K562 (cell line): ENCODE measurements at regions not wholly inside any gene's neighbourhood (a gene's known extent, or its start where the extent isn't known, plus 50 kb on each side); places are given as distances from the start of the nearest gene placed in this dataset.

Source experiments
- ATAC-seq: fragments of 200-7000 bp; cut with Tn5 transposase; 3 replicates; pipeline ENCODE4 v1.9.1; 2020; ENCODE audit warnings: moderate library complexity
- BruUV-seq: library from RNA; stranded (reverse); fragments of 400-500 nt; replicated peaks from 2 replicates; lab custom pipeline; 2021; lab: Mats Ljungman, UMichigan
- CTCF ChIA-PET: fragments of 300-600 bp; formaldehyde crosslinking; extraction: SDS; loops from one replicate; lab custom pipeline; 2021; ENCODE audit warnings: low intra/inter-chr PET ratio; lab: Yijun Ruan, JAX
- POLR2A ChIA-PET: fragments of 300-600, 350-650 bp; sonication (Branson Sonifier 250); formaldehyde crosslinking; extraction: SDS; loops from one replicate; lab custom pipeline; 2021; ENCODE audit warnings: antibody characterized with exemption, inconsistent platforms; lab: Yijun Ruan, JAX
- DNase-seq, 4 experiments: peaks; one replicate each; pipeline versions ENCODE4 v3.0.0 to v3.0.0-alpha.2; 2011 to 2018; ENCODE audit warnings: low spot score in 3 of 4, mixed read lengths in 3 of 4; ENCODE audit errors: extremely low read depth in 1 of 4
- FAIRE-seq: peaks from 2 replicates; lab custom pipeline; 2011; peaks lifted over from hg19 to GRCh38; lab: Jason Lieb, UNC
- H2AFZ ChIP-seq: 2 replicates; pipeline ENCODE4 v1.6.0; 2011; ENCODE audit warnings: low read depth, low read length, control low read depth, inconsistent platforms
- H3K27ac ChIP-seq: fragments of 200-600 bp; 3 replicates; pipeline ENCODE4 v1.8.0; 2011; ENCODE audit warnings: low read depth, mild to moderate bottlenecking, control low read depth, inconsistent platforms, low read length, moderate library complexity, mixed read lengths; ENCODE audit errors: extremely low read depth
- H3K27me3 ChIP-seq, 2 experiments: fragments of 300-600 bp in 1 of 2; 2 replicates in 1 of 2; 3 replicates in 1 of 2; pipeline versions ENCODE4 v1.6.0 to v1.8.0; 2011; ENCODE audit warnings: inconsistent platforms in 2 of 2, low read length in 2 of 2, mild to moderate bottlenecking in 1 of 2, mixed read lengths in 1 of 2, moderate library complexity in 1 of 2; ENCODE audit not compliant: control insufficient read depth in 2 of 2, insufficient read depth in 2 of 2
- H3K36me3 ChIP-seq: fragments of 300-600 bp; 3 replicates; pipeline ENCODE4 v1.8.0; 2011; ENCODE audit warnings: mild to moderate bottlenecking, low read length, inconsistent platforms; ENCODE audit not compliant: control insufficient read depth, insufficient read depth
- H3K4me1 ChIP-seq, 2 experiments: fragments of 200-600 bp in 1 of 2; replicated peaks in 1 of 2; 2 replicates in 1 of 2; 3 replicates in 1 of 2; pipeline versions ENCODE4 v1.5.1 to v1.8.0; 2011; ENCODE audit warnings: inconsistent platforms in 2 of 2, low read length in 2 of 2, mild to moderate bottlenecking in 1 of 2, mixed read lengths in 1 of 2, moderate library complexity in 1 of 2; ENCODE audit not compliant: control insufficient read depth in 2 of 2, insufficient read depth in 2 of 2
- H3K4me2 ChIP-seq: 2 replicates; pipeline ENCODE4 v1.6.1; 2011; ENCODE audit warnings: low read length, control low read depth, inconsistent platforms, mixed read lengths; ENCODE audit not compliant: insufficient read depth
- H3K4me3 ChIP-seq: fragments of 200-600 bp; sonication (generic), shearing (Covaris generic); 2 replicates; pipeline ENCODE4 v1.5.1; 2016; ENCODE audit warnings: control low read depth, inconsistent platforms
- H3K79me2 ChIP-seq: fragments of 200-600 bp; 3 replicates; pipeline ENCODE4 v1.8.0; 2011; ENCODE audit warnings: low read length, inconsistent platforms; ENCODE audit not compliant: control insufficient read depth, insufficient read depth
- H3K9ac ChIP-seq, 2 experiments: 2 replicates each; pipeline versions ENCODE4 v1.6.0 to v1.6.1; 2011; ENCODE audit warnings: low read depth in 2 of 2, low read length in 2 of 2, control low read depth in 1 of 2, inconsistent platforms in 1 of 2, mild to moderate bottlenecking in 1 of 2, mixed read lengths in 1 of 2; ENCODE audit not compliant: insufficient read depth in 1 of 2
- H3K9me1 ChIP-seq: one replicate; pipeline ENCODE4 v1.6.0; 2011; ENCODE audit warnings: inconsistent platforms, mild to moderate bottlenecking, low read length, moderate library complexity; ENCODE audit not compliant: control insufficient read depth, insufficient read depth
- H3K9me3 ChIP-seq: replicated peaks from 2 replicates; pipeline ENCODE4 v1.5.1; 2011; ENCODE audit warnings: low read depth, low read length, inconsistent platforms; ENCODE audit not compliant: control insufficient read depth, insufficient read depth
- H4K20me1 ChIP-seq: replicated peaks from 2 replicates; pipeline ENCODE4 v1.6.1; 2011; ENCODE audit warnings: low read length, inconsistent platforms, mixed read lengths; ENCODE audit not compliant: control insufficient read depth, insufficient read depth
- C11orf30 ChIP-seq: fragments of 450-650 bp; IDR thresholded peaks from 2 replicates; pipeline ENCODE4 v1.6.1; 2016; ENCODE audit warnings: low read depth, mild to moderate bottlenecking
- CLOCK ChIP-seq: fragments of 250-450 bp; sonication (Bioruptor Pico); IDR thresholded peaks from 2 replicates; pipeline ENCODE4 v1.4.0; 2020; ENCODE audit warnings: mild to moderate bottlenecking, moderate library complexity, borderline replicate concordance
- CTBP1 ChIP-seq: fragments of 450-650 bp; IDR thresholded peaks from 2 replicates; pipeline ENCODE4 v1.6.1; 2016; ENCODE audit warnings: borderline replicate concordance
- ESRRB ChIP-seq: fragments of 250-450 bp; sonication (Bioruptor Pico); IDR thresholded peaks from 2 replicates; pipeline ENCODE4 v1.5.0; 2020; ENCODE audit warnings: mild to moderate bottlenecking, moderate library complexity, borderline replicate concordance
- LCOR ChIP-seq: sonication (generic); formaldehyde crosslinking; IDR thresholded peaks from 2 replicates; pipeline ENCODE4 v1.8.0; 2022; ENCODE audit warnings: mild to moderate bottlenecking, missing genetic modification reagents
- MAFF ChIP-seq: IDR thresholded peaks from 2 replicates; pipeline ENCODE4 v1.6.1; 2012; ENCODE audit warnings: low read length, improper control_type of control experiment
- MYC ChIP-seq, 2 experiments: fragments of 250-450 bp in 1 of 2; sonication (Bioruptor Pico) in 1 of 2; IDR thresholded peaks; 2 replicates each; pipeline versions ENCODE4 v1.5.1 to v1.6.1; 2012 to 2021; ENCODE audit warnings: low read depth in 2 of 2, borderline replicate concordance in 1 of 2, improper control_type of control experiment in 1 of 2, low read length in 1 of 2, mild to moderate bottlenecking in 1 of 2, moderate library complexity in 1 of 2
- NR2C2 ChIP-seq, 2 experiments: fragments of 200-800 bp in 1 of 2; sonication (Bioruptor generic) in 1 of 2; sonication (generic) in 1 of 2; formaldehyde crosslinking in 1 of 2; IDR thresholded peaks; 2 replicates each; pipeline versions ENCODE4 v1.6.1 to v1.8.0; 2016 to 2022; ENCODE audit warnings: mild to moderate bottlenecking in 1 of 2, missing compliant biosample characterization in 1 of 2, missing genetic modification characterization in 1 of 2, missing genetic modification reagents in 1 of 2
- PCBP2 ChIP-seq: fragments of 200-400 bp; formaldehyde crosslinking; IDR thresholded peaks from 2 replicates; pipeline ENCODE4 v1.6.1; 2018; ENCODE audit warnings: low read length, low read depth, mild to moderate bottlenecking, moderate library complexity; ENCODE audit not compliant: poor library complexity, severe bottlenecking
- PML ChIP-seq: IDR thresholded peaks from 2 replicates; pipeline ENCODE4 v1.6.1; 2012; ENCODE audit warnings: low read length, inconsistent platforms
- RB1 ChIP-seq: fragments of 450-650 bp; IDR thresholded peaks from 2 replicates; pipeline ENCODE4 v1.6.1; 2017; ENCODE audit warnings: low read depth, mild to moderate bottlenecking
- SAFB ChIP-seq: fragments of 200-400 bp; formaldehyde crosslinking; IDR thresholded peaks from 2 replicates; pipeline ENCODE4 v1.6.1; 2017; ENCODE audit warnings: low read depth, low read length, borderline replicate concordance
- TCF7 ChIP-seq: sonication (generic); IDR thresholded peaks from 2 replicates; pipeline ENCODE4 v1.6.1; 2016; ENCODE audit warnings: antibody characterized with exemption, borderline replicate concordance
- ZNF140 ChIP-seq: fragments of 250-450 bp; sonication (Bioruptor Pico); IDR thresholded peaks from 2 replicates; pipeline ENCODE4 v1.8.0; 2021; ENCODE audit warnings: moderate library complexity, mild to moderate bottlenecking, inconsistent platforms
- ZNF324 ChIP-seq: fragments of 250-450 bp; sonication (Bioruptor Pico); IDR thresholded peaks from 2 replicates; pipeline ENCODE4 v1.4.0; 2020; ENCODE audit warnings: mild to moderate bottlenecking
- in situ Hi-C: fragments of 300-500 bp; cut with MboI; formaldehyde crosslinking; loops from 4 replicates; pipeline ENCODE4 v1.15.0; 2018; ENCODE audit warnings: inconsistent platforms, mixed read lengths
- intact Hi-C: fragments of 100-400 bp; cut with micrococcal nuclease; formaldehyde crosslinking; loops from 2 replicates; pipeline ENCODE4 v1.14.2; 2022
- TF ChIP-seq, protein P1 (sequence below): fragments of 200-800 bp; sonication (Bioruptor generic); IDR thresholded peaks from 2 replicates; pipeline ENCODE4 v1.6.1; 2016; ENCODE audit warnings: missing genetic modification characterization, missing compliant biosample characterization

DNA sequence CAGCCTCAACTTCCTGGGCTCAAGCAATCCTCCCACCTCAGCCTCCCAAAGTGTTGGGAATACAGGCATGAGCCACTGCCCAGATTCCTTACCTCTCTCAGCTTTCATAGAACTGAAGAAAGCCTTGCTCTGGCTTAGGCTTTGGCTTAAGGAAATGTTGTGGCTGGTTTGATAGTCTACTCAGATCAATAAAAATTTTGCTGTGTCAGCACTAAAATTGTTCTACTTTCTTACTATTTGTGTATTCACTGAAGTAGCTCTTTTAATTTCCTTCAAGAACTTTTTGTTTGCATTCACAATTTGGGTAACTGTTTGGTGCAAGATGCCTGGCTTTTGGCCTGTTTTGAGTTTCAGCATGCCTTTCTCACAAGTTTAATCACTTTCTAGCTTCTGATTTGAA is 634.0 kb upstream of the FSHR start:
- FAIRE-seq, result no peak
- intact Hi-C loops, result no loop called here
- TF ChIP-seq ZNF324 (CRISPR knock-in tag), result no peak
- peak; percentile 58; the same call in 1 of the 2 replicates for TF ChIP-seq C11orf30
- TF ChIP-seq TCF7, result no peak
- TF ChIP-seq SAFB, result no peak
- TF ChIP-seq RB1, result no peak
- TF ChIP-seq MAFF, result peak; percentile 94
- TF ChIP-seq ZNF140, result no peak
- TF ChIP-seq PCBP2, result no peak
- TF ChIP-seq CTBP1, result no peak
- no peak for TF ChIP-seq CLOCK (CRISPR knock-in tag)
- TF ChIP-seq ESRRB (CRISPR knock-in tag), result no peak
- TF ChIP-seq PML, result no peak
- TF ChIP-seq, protein P1, sequence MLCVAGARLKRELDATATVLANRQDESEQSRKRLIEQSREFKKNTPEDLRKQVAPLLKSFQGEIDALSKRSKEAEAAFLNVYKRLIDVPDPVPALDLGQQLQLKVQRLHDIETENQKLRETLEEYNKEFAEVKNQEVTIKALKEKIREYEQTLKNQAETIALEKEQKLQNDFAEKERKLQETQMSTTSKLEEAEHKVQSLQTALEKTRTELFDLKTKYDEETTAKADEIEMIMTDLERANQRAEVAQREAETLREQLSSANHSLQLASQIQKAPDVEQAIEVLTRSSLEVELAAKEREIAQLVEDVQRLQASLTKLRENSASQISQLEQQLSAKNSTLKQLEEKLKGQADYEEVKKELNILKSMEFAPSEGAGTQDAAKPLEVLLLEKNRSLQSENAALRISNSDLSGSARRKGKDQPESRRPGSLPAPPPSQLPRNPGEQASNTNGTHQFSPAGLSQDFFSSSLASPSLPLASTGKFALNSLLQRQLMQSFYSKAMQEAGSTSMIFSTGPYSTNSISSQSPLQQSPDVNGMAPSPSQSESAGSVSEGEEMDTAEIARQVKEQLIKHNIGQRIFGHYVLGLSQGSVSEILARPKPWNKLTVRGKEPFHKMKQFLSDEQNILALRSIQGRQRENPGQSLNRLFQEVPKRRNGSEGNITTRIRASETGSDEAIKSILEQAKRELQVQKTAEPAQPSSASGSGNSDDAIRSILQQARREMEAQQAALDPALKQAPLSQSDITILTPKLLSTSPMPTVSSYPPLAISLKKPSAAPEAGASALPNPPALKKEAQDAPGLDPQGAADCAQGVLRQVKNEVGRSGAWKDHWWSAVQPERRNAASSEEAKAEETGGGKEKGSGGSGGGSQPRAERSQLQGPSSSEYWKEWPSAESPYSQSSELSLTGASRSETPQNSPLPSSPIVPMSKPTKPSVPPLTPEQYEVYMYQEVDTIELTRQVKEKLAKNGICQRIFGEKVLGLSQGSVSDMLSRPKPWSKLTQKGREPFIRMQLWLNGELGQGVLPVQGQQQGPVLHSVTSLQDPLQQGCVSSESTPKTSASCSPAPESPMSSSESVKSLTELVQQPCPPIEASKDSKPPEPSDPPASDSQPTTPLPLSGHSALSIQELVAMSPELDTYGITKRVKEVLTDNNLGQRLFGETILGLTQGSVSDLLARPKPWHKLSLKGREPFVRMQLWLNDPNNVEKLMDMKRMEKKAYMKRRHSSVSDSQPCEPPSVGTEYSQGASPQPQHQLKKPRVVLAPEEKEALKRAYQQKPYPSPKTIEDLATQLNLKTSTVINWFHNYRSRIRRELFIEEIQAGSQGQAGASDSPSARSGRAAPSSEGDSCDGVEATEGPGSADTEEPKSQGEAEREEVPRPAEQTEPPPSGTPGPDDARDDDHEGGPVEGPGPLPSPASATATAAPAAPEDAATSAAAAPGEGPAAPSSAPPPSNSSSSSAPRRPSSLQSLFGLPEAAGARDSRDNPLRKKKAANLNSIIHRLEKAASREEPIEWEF (CRISPR knock-in tag), result no peak
- TF ChIP-seq NR2C2 (CRISPR knock-in tag; IDR thresholded peaks at IDR 0.05), result no peak
- TF ChIP-seq NR2C2 (tag; IDR thresholded peaks at IDR 0.05), result no peak
- TF ChIP-seq MYC (IDR thresholded peaks at IDR 0.05; ENCODE audit: low read depth, low read length), result no peak
- TF ChIP-seq MYC (CRISPR knock-in tag; IDR thresholded peaks at IDR 0.05; ENCODE audit: borderline replicate concordance, low read depth), result no peak
- TF ChIP-seq LCOR (CRISPR knock-in tag), result no peak

More for the DNA sequence above, 634.0 kb upstream of the FSHR start:
- Histone ChIP-seq H3K9ac (no peak overlapping the region), H3K4me1 (no peaks in the 10 kb centered on the region), H3K9me3 (no peaks in the 10 kb centered on the region), H3K27ac (no peak overlapping the region), H3K36me3 (no peaks in the 10 kb centered on the region), H3K9me1 (no peaks in the 10 kb centered on the region), H4K20me1 (no peaks in the 10 kb centered on the region), H3K27me3 (no peaks in the 10 kb centered on the region), H2AFZ (no peak overlapping the region), H3K79me2 (no peaks in the 10 kb centered on the region), H3K4me2 (no peak overlapping the region), H3K4me3 (no peak overlapping the region)
- ChIA-PET CTCF (no interaction called here), POLR2A (no interaction called here)
- in situ Hi-C loops, result no loop called here
- ATAC-seq, result no peak
- BruUV-seq, result no TSS peak
- no peak for DNase-seq
